C4-2B (cell line): ENCODE measurements at regions not wholly inside any gene's neighbourhood (a gene's known extent, or its start where the extent isn't known, plus 50 kb on each side); places are given as distances from the start of the nearest gene placed in this dataset.

Source experiments
- CTCF ChIP-seq: fragments of 450-650 bp; conservative IDR thresholded peaks from 2 replicates; pipeline ENCODE4 v1.5.1; 2017; ENCODE audit warnings: mild to moderate bottlenecking
- ZFX ChIP-seq: fragments of 450-650 bp; IDR thresholded peaks from 2 replicates; pipeline ENCODE4 v1.6.1; 2017

DNA sequence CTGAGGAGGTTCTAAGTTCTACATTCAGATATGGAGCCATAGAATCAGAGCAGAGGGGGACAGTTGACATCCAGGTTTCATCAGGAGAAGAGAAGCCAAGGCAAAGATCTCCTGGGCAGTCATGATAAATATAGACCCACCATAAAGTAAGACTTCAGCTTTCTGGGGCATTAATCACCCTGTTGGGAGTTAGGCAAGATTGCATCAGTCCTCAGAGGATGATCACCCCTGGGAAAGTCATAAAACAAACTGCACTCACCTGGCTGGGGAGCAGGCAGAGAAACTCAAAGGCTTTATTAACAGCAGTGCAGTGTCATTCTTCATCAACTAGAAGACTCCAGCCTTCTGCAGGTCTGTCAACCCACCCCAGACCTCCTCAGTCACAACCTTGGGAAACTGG lies 301.3 kb upstream of the JARID2 start:
- no peak for TF ChIP-seq CTCF
- TF ChIP-seq ZFX: no peak
